K562 (cell line): ENCODE measurements at regions not wholly inside any gene's neighbourhood (a gene's known extent, or its start where the extent isn't known, plus 50 kb on each side); places are given as distances from the start of the nearest gene placed in this dataset.

ENCODE experiments used
- CHAMP1 ChIP-seq: fragments of 450-650 bp; IDR thresholded peaks from 2 replicates; pipeline ENCODE4 v1.6.1; 2016; ENCODE audit warnings: mild to moderate bottlenecking
- E2F1 ChIP-seq: sonication (generic); formaldehyde crosslinking; IDR thresholded peaks from 2 replicates; pipeline ENCODE4 v1.8.1; 2023; ENCODE audit warnings: mild to moderate bottlenecking, missing genetic modification reagents, moderate library complexity
- E2F5 ChIP-seq: sonication (generic); formaldehyde crosslinking; IDR thresholded peaks from 2 replicates; pipeline ENCODE4 v1.8.0; 2022; ENCODE audit warnings: mild to moderate bottlenecking, missing genetic modification reagents
- EP300 ChIP-seq: IDR thresholded peaks from 2 replicates; pipeline ENCODE4 v1.6.1; 2012; ENCODE audit warnings: low read length, improper control_type of control experiment
- KLF16 ChIP-seq: IDR thresholded peaks from 2 replicates; pipeline ENCODE4 v1.6.1; 2016; ENCODE audit warnings: antibody characterized with exemption
- PHF20 ChIP-seq: fragments of 450-650 bp; IDR thresholded peaks from 2 replicates; pipeline ENCODE4 v1.6.1; 2018; ENCODE audit not compliant: partially characterized antibody
- SIX5 ChIP-seq, 2 experiments: IDR thresholded peaks; 2 replicates each; pipeline ENCODE4 v1.6.1; 2011; ENCODE audit warnings: low read length in 2 of 2, borderline replicate concordance in 1 of 2, low read depth in 1 of 2, mild to moderate bottlenecking in 1 of 2, moderate library complexity in 1 of 2; ENCODE audit not compliant: insufficient read depth in 1 of 2
- TARDBP ChIP-seq: fragments of 450-650 bp; IDR thresholded peaks from 2 replicates; pipeline ENCODE4 v1.6.1; 2016
- ZNF274 ChIP-seq: IDR thresholded peaks from 2 replicates; pipeline ENCODE4 v1.6.1; 2011; ENCODE audit warnings: low read depth, mild to moderate bottlenecking, low read length, moderate library complexity, borderline replicate concordance

- no peak for TF ChIP-seq SIX5 (IDR thresholded peaks at IDR 0.05; ENCODE audit: borderline replicate concordance in 1 of 2, insufficient read depth in 1 of 2, low read depth in 1 of 2, low read length in 2 of 2)
- TF ChIP-seq E2F1 (CRISPR knock-in tag), result no peak
- no peak for TF ChIP-seq PHF20
- TF ChIP-seq ZNF274, result no peak
- no peak for TF ChIP-seq EP300
- TF ChIP-seq TARDBP, result no peak
- TF ChIP-seq KLF16, result no peak
- TF ChIP-seq E2F5, result no peak
- no peak for TF ChIP-seq CHAMP1
Observed at GRCh38 chr4:100806988-100807387, 289.2 kb upstream of the EMCN start.
